ENCODE measurements at regions not wholly inside any gene's neighbourhood (a gene's known extent, or its start where the extent isn't known, plus 50 kb on each side); places are given as distances from the start of the nearest gene placed in this dataset.

DNA sequence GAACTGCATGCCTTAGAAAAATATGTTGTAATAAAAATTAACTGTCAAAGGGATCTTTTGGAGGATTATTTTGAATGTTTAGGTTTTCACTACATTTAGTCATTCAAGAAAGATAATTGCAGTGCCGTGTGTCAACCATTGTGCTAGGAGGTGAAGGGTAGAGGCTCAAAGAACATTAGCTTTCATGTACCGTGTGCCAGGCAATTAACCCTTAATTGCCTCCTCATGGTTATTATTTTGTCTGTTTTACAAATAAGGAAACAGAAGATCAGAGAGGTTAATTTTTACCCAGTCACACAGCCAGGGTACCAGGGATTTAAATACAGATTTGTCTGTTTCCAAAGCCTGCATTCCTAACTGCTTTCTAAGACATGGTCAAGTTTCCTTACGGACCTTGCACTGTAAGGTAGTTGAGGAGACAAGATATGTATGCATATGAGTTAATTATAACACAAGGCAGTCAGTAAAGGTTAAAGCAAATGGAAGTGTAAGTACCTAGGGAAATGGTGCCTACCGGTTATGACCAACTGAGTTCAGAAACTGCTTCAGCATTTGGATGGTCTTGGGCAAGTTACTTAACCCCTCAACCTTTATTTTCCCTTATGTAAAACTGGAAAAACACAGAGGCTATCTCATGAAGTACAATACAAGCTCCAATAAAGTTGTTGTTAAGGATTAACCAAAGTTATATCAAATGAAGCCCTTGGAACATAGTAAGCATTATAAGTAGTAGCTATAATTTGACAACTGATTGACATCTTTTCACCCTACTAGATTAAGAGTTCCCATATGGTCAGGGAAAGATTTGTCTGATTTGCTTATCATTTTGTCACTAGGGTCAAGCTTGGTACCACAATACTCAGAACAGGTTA is 434.9 kb downstream of the MBD2 start:
- Histone ChIP-seq H4K20me1 (replicated peaks; ENCODE audit: control insufficient read depth, insufficient read depth, low read length) (no peaks in the 10 kb centered on the region), H3K9ac (ENCODE audit: insufficient read depth in 1 of 2, low read depth in 2 of 2, low read length in 2 of 2) (no peak overlapping the region), H3K79me2 (ENCODE audit: control insufficient read depth, insufficient read depth, low read length) (no peaks in the 10 kb centered on the region), H3K36me3 (ENCODE audit: control insufficient read depth, insufficient read depth, low read length) (no peaks in the 10 kb centered on the region), H3K9me3 (replicated peaks; ENCODE audit: control insufficient read depth, insufficient read depth, low read depth, low read length) (no peaks in the 10 kb centered on the region), H3K27ac (ENCODE audit: extremely low read depth, low read depth, low read length) (no peak overlapping the region), H3K4me1 (replicated peaks in 1 of 2; ENCODE audit: control insufficient read depth in 2 of 2, insufficient read depth in 2 of 2, low read length in 2 of 2) (no peaks in the 10 kb centered on the region), H3K27me3 (ENCODE audit: control insufficient read depth in 2 of 2, insufficient read depth in 2 of 2, low read length in 2 of 2) (no peaks in the 10 kb centered on the region), H3K4me3 (no peak overlapping the region), H3K9me1 (ENCODE audit: control insufficient read depth, insufficient read depth, low read length) (no peaks in the 10 kb centered on the region), H3K4me2 (ENCODE audit: insufficient read depth, low read length) (no peak overlapping the region), H2AFZ (ENCODE audit: low read depth, low read length) (no peak overlapping the region)
- ChIA-PET POLR2A (no interaction called here), CTCF (ENCODE audit: low intra/inter-chr PET ratio) (no interaction called here)
- intact Hi-C loops (cut with micrococcal nuclease) (no loop called here), in situ Hi-C loops (cut with MboI) (no loop called here)
- WGBS (ENCODE audit: insufficient coverage, low coverage, missing lambda C conversion rate): 0% methylated on average over 4 of the region's 4 CpGs
- FAIRE-seq (no peak), DNase-seq (ENCODE audit: extremely low read depth in 1 of 4, low spot score in 3 of 4) (no peak), ATAC-seq (no peak)
- TF ChIP-seq, protein P1, sequence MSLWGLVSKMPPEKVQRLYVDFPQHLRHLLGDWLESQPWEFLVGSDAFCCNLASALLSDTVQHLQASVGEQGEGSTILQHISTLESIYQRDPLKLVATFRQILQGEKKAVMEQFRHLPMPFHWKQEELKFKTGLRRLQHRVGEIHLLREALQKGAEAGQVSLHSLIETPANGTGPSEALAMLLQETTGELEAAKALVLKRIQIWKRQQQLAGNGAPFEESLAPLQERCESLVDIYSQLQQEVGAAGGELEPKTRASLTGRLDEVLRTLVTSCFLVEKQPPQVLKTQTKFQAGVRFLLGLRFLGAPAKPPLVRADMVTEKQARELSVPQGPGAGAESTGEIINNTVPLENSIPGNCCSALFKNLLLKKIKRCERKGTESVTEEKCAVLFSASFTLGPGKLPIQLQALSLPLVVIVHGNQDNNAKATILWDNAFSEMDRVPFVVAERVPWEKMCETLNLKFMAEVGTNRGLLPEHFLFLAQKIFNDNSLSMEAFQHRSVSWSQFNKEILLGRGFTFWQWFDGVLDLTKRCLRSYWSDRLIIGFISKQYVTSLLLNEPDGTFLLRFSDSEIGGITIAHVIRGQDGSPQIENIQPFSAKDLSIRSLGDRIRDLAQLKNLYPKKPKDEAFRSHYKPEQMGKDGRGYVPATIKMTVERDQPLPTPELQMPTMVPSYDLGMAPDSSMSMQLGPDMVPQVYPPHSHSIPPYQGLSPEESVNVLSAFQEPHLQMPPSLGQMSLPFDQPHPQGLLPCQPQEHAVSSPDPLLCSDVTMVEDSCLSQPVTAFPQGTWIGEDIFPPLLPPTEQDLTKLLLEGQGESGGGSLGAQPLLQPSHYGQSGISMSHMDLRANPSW (CRISPR knock-in tag; IDR thresholded peaks at IDR 0.05): no peak
- TF ChIP-seq GABPB1 (CRISPR knock-in tag; IDR thresholded peaks at IDR 0.05): no peak
- no peak for TF ChIP-seq ZNF77 (CRISPR knock-in tag; IDR thresholded peaks at IDR 0.05)
- TF ChIP-seq ELF2 (CRISPR knock-in tag; IDR thresholded peaks at IDR 0.05): no peak
- TF ChIP-seq HDAC1 (IDR thresholded peaks at IDR 0.05): no peak
- no peak for TF ChIP-seq ZNF830 (CRISPR knock-in tag; IDR thresholded peaks at IDR 0.05)
- TF ChIP-seq CTBP1 (IDR thresholded peaks at IDR 0.05; ENCODE audit: borderline replicate concordance): no peak
- BruUV-seq (replicated peaks): no TSS peak

All from K562 (cell line).